ENCODE measurements at regions not wholly inside any gene's neighbourhood (a gene's known extent, or its start where the extent isn't known, plus 50 kb on each side); places are given as distances from the start of the nearest gene placed in this dataset.
A peak's percentile ranks its signal among the peaks of the same experiment; 100 is the strongest.

GRCh38 chr7:41457832-41458437 lies 245.0 kb downstream of the INHBA start:
- Histone ChIP-seq H3K9ac (no peak overlapping the region), H3F3A (replicated peaks; ENCODE audit: insufficient read depth) (no peaks in the 10 kb centered on the region), H2AFZ (ENCODE audit: low read depth) (no peak overlapping the region), H3K9me3 (no peaks in the 10 kb centered on the region), H3K79me2 (ENCODE audit: insufficient read depth) (no peaks in the 10 kb centered on the region), H3K4me3 (ENCODE audit: low read depth in 2 of 2, low read length in 1 of 2) (no peak overlapping the region), H3K4me2 (no peak overlapping the region), H4K20me1 (ENCODE audit: insufficient read depth) (no peaks in the 10 kb centered on the region), H3K36me3 (replicated peaks in 1 of 2; ENCODE audit: control insufficient read depth in 1 of 2, insufficient read depth in 2 of 2, low read length in 1 of 2) (no peaks in the 10 kb centered on the region), H3K4me1 (ENCODE audit: control insufficient read depth in 1 of 2, insufficient read depth in 2 of 2, low read depth in 1 of 2, low read length in 1 of 2) (no peaks in the 10 kb centered on the region), H3K27ac (ENCODE audit: low read depth in 2 of 2, low read length in 1 of 2) (no peak overlapping the region), H3K27me3 (ENCODE audit: insufficient read depth) (no peaks in the 10 kb centered on the region), H3K9me2 (no peaks in the 10 kb centered on the region)
- no peak for TF ChIP-seq RXRA (IDR thresholded peaks at IDR 0.05; ENCODE audit: borderline replicate concordance, low read depth)
- TF ChIP-seq POLR2AphosphoS5 (IDR thresholded peaks at IDR 0.05; ENCODE audit: low read depth, low read length), result no peak
- TF ChIP-seq NFIC (IDR thresholded peaks at IDR 0.05; ENCODE audit: borderline replicate concordance), result no peak
- no peak for TF ChIP-seq NRF1 (IDR thresholded peaks at IDR 0.05; ENCODE audit: low read depth, low read length)
- no peak for TF ChIP-seq EZH2phosphoT487 (IDR thresholded peaks at IDR 0.05; ENCODE audit: borderline replicate concordance, low read depth)
- no peak for TF ChIP-seq GABPA (IDR thresholded peaks at IDR 0.05; ENCODE audit: low read depth)
- no peak for TF ChIP-seq CHD2 (IDR thresholded peaks at IDR 0.05; ENCODE audit: low read length, partially characterized antibody)
- no peak for TF ChIP-seq FOXM1 (IDR thresholded peaks at IDR 0.05; ENCODE audit: low read depth)
- TF ChIP-seq MEF2A (IDR thresholded peaks at IDR 0.05; ENCODE audit: borderline replicate concordance, low read depth), result no peak
- no peak for TF ChIP-seq FOXJ3 (CRISPR knock-in tag; IDR thresholded peaks at IDR 0.05)
- CTCF ChIA-PET, result no interaction called here
- POLR2A ChIA-PET, result no interaction called here
- no peak for DNase-seq

- Histone ChIP-seq H3K4me2 (no peak overlapping the region), H3K36me3 (replicated peaks in 1 of 2; ENCODE audit: control insufficient read depth in 1 of 2, insufficient read depth in 2 of 2, low read length in 1 of 2) (no peaks in the 10 kb centered on the region), H2AFZ (ENCODE audit: low read depth) (no peak overlapping the region), H3K9me3 (no peaks in the 10 kb centered on the region), H3K4me3 (ENCODE audit: low read depth in 2 of 2, low read length in 1 of 2) (no peak overlapping the region), H3K9ac (no peak overlapping the region), H3F3A (replicated peaks; ENCODE audit: insufficient read depth) (no peaks in the 10 kb centered on the region), H4K20me1 (ENCODE audit: insufficient read depth) (no peaks in the 10 kb centered on the region), H3K9me2 (no peaks in the 10 kb centered on the region), H3K4me1 (ENCODE audit: control insufficient read depth in 1 of 2, insufficient read depth in 2 of 2, low read depth in 1 of 2, low read length in 1 of 2) (no peaks in the 10 kb centered on the region), H3K79me2 (ENCODE audit: insufficient read depth) (no peaks in the 10 kb centered on the region), H3K27ac (ENCODE audit: low read depth in 2 of 2, low read length in 1 of 2) (no peak overlapping the region), H3K27me3 (ENCODE audit: insufficient read depth) (no peaks in the 10 kb centered on the region)
- DNase-seq, result no peak
- POLR2A ChIA-PET, result no interaction called here
- CTCF ChIA-PET, result interaction anchor here (1.2 kb wide), 1 partner anchor 12 kb away, joined by 3 read pairs; no protein-coding TSS in a partner anchor
- WGBS (ENCODE audit: low lambda C conversion rate), result 87% methylated on average over 1 of the region's 1 CpG
- TF ChIP-seq FOSL2 (IDR thresholded peaks at IDR 0.05; ENCODE audit: borderline replicate concordance, low read depth) (0 out of 2 replicates have a peak, but pooled peaks have one; percentile 10), JUND (IDR thresholded peaks at IDR 0.05) (peak; percentile 27; the same call in 1 of the 2 replicates)
- TF ChIP-seq, protein P1, sequence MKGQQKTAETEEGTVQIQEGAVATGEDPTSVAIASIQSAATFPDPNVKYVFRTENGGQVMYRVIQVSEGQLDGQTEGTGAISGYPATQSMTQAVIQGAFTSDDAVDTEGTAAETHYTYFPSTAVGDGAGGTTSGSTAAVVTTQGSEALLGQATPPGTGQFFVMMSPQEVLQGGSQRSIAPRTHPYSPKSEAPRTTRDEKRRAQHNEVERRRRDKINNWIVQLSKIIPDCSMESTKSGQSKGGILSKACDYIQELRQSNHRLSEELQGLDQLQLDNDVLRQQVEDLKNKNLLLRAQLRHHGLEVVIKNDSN (IDR thresholded peaks at IDR 0.05; ENCODE audit: borderline replicate concordance, low read depth), result no peak
These were observed 251.1 kb downstream of the INHBA start for GRCh38 chr7:41451826-41452225.

- Histone ChIP-seq H3K9me2 (no peaks in the 10 kb centered on the region), H3K4me3 (ENCODE audit: low read depth in 2 of 2, low read length in 1 of 2) (no peak overlapping the region), H4K20me1 (ENCODE audit: insufficient read depth) (no peaks in the 10 kb centered on the region), H3K27ac (ENCODE audit: low read depth in 2 of 2, low read length in 1 of 2) (no peak overlapping the region), H3K36me3 (replicated peaks in 1 of 2; ENCODE audit: control insufficient read depth in 1 of 2, insufficient read depth in 2 of 2, low read length in 1 of 2) (no peaks in the 10 kb centered on the region), H3K9me3 (no peaks in the 10 kb centered on the region), H3K4me2 (no peak overlapping the region), H3K9ac (no peak overlapping the region), H3K79me2 (ENCODE audit: insufficient read depth) (no peaks in the 10 kb centered on the region), H3F3A (replicated peaks; ENCODE audit: insufficient read depth) (no peaks in the 10 kb centered on the region), H3K4me1 (ENCODE audit: control insufficient read depth in 1 of 2, insufficient read depth in 2 of 2, low read depth in 1 of 2, low read length in 1 of 2) (no peaks in the 10 kb centered on the region), H2AFZ (ENCODE audit: low read depth) (no peak overlapping the region), H3K27me3 (ENCODE audit: insufficient read depth) (no peaks in the 10 kb centered on the region)
- 79% methylated on average over 5 of the region's 5 CpGs for WGBS (ENCODE audit: low lambda C conversion rate)
- CTCF ChIA-PET, result interaction anchor here (1.3 kb wide), 1 partner anchor 11 kb away, joined by 4 read pairs; no protein-coding TSS in a partner anchor
- DNase-seq, result no peak
- POLR2A ChIA-PET, result no interaction called here
- no peak for TF ChIP-seq REST (IDR thresholded peaks at IDR 0.05; ENCODE audit: low read depth, low read length)
- TF ChIP-seq, protein P2, sequence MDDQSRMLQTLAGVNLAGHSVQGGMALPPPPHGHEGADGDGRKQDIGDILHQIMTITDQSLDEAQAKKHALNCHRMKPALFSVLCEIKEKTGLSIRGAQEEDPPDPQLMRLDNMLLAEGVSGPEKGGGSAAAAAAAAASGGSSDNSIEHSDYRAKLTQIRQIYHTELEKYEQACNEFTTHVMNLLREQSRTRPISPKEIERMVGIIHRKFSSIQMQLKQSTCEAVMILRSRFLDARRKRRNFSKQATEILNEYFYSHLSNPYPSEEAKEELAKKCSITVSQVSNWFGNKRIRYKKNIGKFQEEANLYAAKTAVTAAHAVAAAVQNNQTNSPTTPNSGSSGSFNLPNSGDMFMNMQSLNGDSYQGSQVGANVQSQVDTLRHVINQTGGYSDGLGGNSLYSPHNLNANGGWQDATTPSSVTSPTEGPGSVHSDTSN (IDR thresholded peaks at IDR 0.05), result no peak
- TF ChIP-seq RFX5 (IDR thresholded peaks at IDR 0.05; ENCODE audit: low read length), result no peak
- TF ChIP-seq SIN3A (IDR thresholded peaks at IDR 0.05; ENCODE audit: borderline replicate concordance, low read depth, low read length), result no peak
- no peak for TF ChIP-seq POLR2AphosphoS5 (IDR thresholded peaks at IDR 0.05; ENCODE audit: low read depth, low read length)
- no peak for TF ChIP-seq GABPA (IDR thresholded peaks at IDR 0.05; ENCODE audit: low read depth)
- TF ChIP-seq RAD21 (IDR thresholded peaks at IDR 0.05; ENCODE audit: low read length), result no peak
These were observed 253.2 kb downstream of the INHBA start for GRCh38 chr7:41449694-41450093.

All from SK-N-SH (cell line).